ENCODE measurements at regions not wholly inside any gene's neighbourhood (a gene's known extent, or its start where the extent isn't known, plus 50 kb on each side); places are given as distances from the start of the nearest gene placed in this dataset.

DNA sequence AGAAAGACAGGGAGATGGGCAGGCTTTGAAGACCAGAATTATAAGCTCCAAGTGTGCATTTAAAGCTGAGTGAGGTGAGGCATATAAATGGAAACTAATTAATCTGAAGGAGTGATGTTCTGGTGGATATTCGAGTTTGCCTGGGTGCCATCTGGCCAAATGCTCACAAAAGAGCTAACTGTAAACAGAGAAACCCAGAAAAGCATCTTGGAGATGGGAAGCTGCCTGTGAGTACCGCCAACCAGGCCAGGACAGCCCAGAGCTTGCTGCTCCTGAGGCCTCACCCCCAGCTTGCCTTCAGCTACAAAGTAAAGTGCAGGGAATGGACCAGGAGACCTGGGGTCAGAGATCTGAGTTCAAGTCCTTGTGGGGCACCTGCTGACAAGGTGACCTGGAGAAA is 446.1 kb upstream of the MYT1L start:
- TF ChIP-seq, protein P1, sequence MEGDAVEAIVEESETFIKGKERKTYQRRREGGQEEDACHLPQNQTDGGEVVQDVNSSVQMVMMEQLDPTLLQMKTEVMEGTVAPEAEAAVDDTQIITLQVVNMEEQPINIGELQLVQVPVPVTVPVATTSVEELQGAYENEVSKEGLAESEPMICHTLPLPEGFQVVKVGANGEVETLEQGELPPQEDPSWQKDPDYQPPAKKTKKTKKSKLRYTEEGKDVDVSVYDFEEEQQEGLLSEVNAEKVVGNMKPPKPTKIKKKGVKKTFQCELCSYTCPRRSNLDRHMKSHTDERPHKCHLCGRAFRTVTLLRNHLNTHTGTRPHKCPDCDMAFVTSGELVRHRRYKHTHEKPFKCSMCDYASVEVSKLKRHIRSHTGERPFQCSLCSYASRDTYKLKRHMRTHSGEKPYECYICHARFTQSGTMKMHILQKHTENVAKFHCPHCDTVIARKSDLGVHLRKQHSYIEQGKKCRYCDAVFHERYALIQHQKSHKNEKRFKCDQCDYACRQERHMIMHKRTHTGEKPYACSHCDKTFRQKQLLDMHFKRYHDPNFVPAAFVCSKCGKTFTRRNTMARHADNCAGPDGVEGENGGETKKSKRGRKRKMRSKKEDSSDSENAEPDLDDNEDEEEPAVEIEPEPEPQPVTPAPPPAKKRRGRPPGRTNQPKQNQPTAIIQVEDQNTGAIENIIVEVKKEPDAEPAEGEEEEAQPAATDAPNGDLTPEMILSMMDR (IDR thresholded peaks at IDR 0.05), result no peak
- no peak for TF ChIP-seq EZH2 (IDR thresholded peaks at IDR 0.05; ENCODE audit: borderline replicate concordance, insufficient read depth, low read depth, low read length, poor library complexity, severe bottlenecking)
